GM21717 (cell line): ENCODE measurements at regions not wholly inside any gene's neighbourhood (a gene's known extent, or its start where the extent isn't known, plus 50 kb on each side); places are given as distances from the start of the nearest gene placed in this dataset.

ENCODE experiments used
- ATAC-seq: cut with Tn5 transposase; IDR thresholded peaks from one replicate; pipeline ENCODE4 v1.9.1; 2021; ENCODE audit warnings: mild to moderate bottlenecking, moderate library complexity; ENCODE audit not compliant: unreplicated experiment

DNA sequence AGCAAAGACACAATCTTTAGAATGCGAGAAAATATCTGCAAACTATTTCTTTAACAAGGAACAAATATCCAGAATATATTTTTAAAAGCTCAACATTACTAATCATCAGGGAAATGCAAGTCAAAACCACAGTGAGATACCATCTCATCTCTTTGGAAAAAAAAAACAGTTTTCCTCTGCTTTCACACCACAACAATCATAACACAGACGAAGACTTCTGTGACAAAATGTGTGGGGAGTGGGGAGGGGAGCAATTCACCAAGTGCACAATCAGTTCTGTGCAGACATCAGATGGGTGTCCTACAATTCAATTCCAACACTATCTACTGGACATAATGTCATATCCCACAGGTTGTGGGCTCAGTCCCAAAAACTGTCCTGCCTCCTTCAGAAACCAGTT is 293.2 kb upstream of the SLC7A11 start:
- no peak for ATAC-seq

- ATAC-seq, result no peak
Observed at GRCh38 chr4:138522366-138522765, 280.2 kb upstream of the SLC7A11 start.

- ATAC-seq, result no peak
Observed at GRCh38 chr4:138521809-138522208, 279.7 kb upstream of the SLC7A11 start.

DNA sequence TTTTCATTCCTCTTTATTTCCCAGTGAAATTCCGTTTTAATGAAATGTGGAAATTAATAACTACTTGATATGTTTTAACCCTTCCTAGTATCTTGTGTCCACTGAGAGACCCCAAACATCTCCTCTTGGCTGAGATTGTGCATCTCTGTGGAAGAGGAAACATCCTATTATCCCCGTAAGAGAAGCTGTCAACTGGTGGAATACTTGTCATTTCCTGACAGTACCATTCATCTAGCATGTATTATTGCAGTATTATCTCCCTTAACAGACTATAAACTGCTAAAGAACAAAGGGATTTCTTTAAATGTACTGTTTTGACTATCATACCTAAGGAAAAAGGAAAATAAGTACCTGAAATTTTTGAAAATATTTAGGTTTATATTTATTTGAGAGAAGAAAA is 277.3 kb upstream of the SLC7A11 start:
- no peak for ATAC-seq

DNA sequence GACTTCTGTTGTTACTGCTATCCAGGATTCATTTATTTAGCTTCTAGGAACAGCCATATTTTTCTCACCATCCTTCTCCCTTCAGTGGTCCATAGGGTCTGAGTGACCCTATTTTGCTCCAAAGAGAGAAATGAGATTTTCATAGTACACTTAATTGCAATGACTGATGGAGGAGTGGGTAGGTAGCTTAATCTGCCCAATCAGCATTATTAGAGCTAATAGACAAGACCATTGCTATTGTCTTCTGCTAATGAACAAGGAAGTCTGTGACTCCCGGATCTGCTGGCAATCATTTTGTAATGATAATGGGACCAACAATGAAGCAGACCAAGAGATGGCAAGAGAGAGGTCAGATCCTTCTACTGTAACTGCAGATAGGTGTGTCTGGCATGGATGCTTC is 271.4 kb upstream of the SLC7A11 start:
- no peak for ATAC-seq

DNA sequence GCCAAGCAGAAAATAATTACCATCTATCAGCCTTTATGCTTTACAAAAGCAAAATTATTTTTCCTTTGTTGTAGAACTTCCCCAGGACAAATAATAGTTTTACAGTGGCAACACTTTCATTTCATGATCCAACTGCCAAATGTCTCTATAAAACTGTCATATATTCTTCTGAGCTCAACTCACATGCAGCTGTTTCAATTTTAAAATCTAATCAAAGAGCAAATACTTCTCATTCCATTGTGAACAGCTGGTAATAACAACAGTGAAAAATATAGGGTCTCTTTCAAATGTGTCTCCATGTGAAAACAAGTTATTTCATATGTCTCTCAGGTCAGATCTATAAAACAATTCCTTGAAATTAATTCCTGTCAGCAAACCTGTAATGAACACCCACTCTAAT is 270.6 kb upstream of the SLC7A11 start:
- ATAC-seq, result no peak

DNA sequence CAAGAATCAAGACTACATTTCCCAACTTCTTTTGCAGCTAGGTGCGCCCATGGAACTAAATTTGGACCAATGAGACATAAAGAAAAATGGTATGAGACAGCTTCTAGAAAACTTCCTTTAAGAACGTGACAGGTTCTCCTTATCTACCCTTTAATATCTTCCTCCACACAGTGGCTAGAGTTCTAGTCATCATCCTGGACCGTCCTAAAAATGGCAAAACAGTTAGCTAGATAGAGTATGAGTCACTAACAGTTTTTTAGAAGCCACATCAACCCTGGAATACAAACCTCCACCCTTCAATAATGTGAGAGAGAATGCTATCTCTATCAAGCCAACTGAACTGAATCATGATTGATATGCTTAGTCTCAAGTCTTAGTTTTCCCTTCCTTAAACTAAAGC is 267.9 kb upstream of the SLC7A11 start:
- no peak for ATAC-seq

DNA sequence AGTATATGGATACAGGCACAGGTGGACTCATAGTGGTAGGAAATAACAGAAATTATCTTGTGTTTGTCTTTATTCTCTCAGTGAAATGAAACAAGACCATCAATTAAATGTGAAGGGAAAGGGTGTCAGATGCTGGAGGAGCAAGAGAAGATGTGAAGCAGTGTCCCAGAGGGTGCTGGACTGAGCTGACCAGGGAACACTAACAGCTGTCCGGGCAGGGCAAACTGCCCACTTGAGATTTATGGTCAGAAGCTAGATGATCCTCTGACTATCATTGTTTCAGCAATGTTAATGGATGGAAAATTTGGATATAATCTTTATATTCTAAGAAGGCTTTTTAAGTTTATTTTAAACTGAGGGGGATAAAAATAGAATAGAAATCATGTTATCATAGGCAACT is 267.2 kb upstream of the SLC7A11 start:
- ATAC-seq, result no peak

DNA sequence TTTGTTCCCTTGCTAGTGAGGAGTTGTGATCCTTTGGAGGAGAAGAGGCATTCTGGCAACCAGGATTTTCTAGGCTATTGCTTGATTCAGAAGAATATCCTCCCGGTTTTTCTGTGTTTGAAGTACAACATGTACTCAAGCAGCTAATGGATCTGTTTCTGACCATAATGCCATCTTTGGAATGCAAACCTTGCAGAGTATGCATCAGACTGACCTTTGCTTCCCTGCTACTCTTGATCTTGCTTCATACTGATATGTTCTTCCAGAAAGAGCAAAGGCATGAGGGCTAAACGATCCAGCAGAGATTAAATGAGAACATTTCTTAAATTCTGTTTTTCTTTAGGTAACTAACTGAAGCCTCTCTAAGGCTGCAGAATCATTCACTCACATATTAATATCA is 265.4 kb upstream of the SLC7A11 start:
- ATAC-seq, result no peak

- ATAC-seq, result no peak
Observed at GRCh38 chr4:138501614-138502013, 259.5 kb upstream of the SLC7A11 start.

- no peak for ATAC-seq
Observed at GRCh38 chr4:138500869-138501268, 258.7 kb upstream of the SLC7A11 start.

DNA sequence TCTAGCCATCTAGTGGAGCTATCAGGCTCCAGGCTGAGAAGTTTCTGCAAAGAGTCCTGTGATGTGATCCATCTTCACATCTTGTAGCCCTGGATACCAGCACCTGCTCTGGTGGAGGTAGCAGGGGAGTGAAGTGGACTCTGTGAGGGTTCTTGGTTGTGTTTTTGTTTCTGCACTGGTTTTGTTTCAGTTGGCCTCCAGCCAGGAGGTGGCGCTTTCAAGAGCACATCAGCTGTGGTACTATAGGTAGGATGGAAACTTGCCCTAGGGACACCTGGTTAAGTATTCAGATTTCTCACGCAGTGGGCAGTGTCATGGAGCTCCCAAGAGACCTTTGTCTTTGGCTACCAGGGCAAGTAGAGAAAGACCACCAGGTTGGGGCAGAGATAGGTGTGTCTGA is 257.5 kb upstream of the SLC7A11 start:
- ATAC-seq, result no peak

DNA sequence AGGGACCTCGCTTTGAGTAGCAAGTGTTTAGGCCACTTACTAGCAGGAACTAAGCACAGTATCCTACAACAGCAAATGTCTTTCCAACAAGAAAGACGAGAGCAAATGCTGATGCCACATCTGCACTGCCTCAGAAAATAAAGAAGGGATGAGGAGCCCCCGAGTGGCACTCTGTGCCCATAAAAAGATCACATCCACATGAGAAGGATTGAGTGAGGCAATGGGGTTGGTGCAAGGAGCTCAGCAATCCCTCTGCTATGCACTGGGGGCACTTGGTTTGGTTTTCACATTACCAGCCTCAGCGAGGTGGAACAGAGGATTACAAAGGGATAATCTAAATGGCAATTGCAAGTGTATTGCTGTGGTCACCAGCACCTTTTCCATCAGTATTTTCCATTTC is 252.8 kb upstream of the SLC7A11 start:
- ATAC-seq, result no peak

DNA sequence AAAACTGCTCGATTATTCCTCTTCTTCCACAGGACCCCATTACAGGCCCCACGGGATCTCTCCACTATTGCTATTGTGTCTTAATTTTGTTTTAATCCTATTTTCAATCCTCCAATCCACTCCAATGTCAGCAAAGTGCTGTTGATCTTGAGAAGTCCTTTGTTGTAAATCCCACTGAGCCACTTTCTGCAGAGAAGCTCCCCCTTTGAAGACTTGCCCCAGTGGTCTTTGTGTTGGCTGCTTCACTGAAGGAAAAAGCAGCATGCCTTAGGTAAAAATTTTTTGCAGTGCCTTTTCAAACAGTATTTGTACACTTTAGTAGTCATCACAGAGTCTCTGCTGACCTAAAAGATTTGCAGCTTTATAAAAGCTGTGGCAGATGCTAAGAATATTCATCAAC is 252.0 kb upstream of the SLC7A11 start:
- no peak for ATAC-seq

DNA sequence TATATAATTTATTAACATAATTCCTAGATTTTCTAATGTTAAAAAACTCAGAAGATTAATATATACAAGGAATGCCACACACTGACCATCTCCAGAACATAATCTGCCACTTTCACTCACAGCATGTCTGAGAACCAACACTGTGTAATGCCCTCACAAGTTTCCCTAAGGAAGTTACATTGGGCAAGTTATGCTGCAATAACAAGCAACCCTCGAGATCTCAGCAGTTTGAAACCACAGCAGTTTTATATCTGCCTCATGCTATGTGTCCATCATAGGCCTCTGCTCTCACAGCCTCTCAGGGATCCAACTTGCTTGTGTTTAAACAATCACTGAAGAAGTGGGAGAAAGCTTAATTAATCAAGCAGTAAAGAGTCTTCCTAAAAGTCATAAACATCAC is 250.0 kb upstream of the SLC7A11 start:
- ATAC-seq, result no peak

DNA sequence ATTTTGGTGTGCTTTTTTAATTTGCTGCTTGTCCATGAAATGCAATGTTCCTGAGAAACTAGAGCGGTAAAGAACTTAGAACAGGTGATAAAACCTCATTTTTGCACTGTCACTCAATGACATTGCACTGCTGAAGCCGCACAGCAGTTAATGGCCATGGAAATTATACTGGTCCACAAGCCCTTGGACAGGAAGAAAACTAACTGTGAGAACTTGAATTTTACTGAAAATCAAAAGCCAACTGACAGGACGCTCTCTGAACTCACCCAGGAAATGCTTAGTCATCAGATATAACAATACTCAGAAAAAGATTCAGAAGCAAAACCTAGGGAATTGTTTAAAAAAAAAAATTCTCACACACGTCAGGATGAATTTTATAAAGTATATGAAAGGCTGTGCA is 246.4 kb upstream of the SLC7A11 start:
- no peak for ATAC-seq

DNA sequence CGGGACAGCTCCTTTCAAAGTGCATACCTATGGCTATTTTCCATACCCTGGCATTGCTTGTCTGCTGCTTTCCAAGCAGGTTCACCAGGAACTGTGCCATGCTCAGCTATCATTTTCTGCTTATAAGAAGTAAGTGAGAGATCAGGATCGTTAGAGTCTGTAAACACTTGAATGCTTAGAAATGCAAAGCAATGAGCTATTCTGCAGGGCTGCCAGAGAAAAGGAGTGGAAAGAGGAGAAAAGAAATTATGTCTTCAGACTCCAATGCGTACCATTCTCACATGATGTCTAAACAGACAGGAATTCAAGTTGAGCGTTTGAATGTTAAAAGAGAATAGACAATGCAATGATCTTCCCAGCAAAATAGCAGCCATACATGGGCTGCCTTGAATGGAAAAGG is 245.5 kb upstream of the SLC7A11 start:
- ATAC-seq, result no peak

GRCh38 chr4:138487230-138487629 is 245.1 kb upstream of the SLC7A11 start:
- ATAC-seq, result no peak

DNA sequence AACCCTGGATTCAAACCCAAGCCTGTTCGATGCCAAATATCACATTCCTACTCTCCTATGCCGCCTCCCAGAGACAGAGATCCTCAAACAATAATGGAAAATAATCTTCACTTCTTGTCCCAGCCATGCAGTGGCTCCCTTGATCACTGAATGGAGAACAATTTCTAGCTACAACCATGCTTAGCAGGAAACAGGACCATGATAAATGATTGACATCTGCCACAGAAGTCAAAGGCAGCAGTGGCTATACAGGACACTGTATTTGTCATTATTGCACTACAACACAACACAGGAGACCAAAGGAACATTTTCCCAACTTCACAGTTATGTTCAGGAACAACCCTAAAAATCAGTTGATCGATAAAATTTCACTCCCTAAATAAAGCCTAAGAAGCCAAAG is 243.3 kb upstream of the SLC7A11 start:
- ATAC-seq, result no peak

DNA sequence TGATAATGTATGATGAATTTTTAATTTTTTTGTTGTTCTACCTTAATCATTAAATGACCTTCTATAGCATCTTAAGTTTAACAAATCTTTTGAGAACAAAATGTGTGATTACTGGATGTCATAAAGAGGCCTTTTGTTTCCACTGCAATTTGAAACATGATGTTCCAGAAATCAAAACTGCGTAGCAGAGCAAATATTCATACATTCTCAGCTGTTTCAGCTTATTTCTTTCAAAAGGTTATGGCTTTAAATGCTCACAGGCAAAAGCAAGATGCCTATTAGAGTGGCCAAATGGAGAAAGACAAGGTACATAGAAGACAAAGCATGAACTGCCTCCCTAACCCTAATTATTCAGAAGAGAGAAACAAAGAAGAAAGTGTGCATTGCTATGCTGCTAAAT is 233.0 kb upstream of the SLC7A11 start:
- ATAC-seq, result no peak

DNA sequence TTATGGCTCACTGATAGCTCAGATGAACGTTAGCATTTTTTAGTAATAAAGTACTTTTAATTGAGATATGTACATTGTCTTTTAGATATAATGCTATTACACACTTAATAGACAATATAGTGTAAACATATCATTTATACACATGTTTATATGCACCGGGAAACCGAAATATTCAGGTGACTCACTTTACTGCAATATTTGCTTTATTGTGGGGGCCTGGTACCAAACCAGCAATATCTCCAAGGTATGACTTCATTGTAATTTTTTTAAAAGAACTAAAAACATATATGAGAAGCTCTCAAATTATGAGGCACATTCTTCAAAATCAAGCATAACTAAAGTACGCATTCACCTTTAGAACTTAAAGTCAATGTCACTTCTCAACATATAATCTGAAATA is 231.2 kb upstream of the SLC7A11 start:
- ATAC-seq, result no peak

- no peak for ATAC-seq
Observed at GRCh38 chr4:138460477-138461414, 218.6 kb upstream of the SLC7A11 start.

GRCh38 chr4:138458751-138459150 is 216.6 kb upstream of the SLC7A11 start:
- ATAC-seq, result no peak
